GM18858 (cell line): ENCODE measurements at regions not wholly inside any gene's neighbourhood (a gene's known extent, or its start where the extent isn't known, plus 50 kb on each side); places are given as distances from the start of the nearest gene placed in this dataset.

Experiments used
- ATAC-seq: cut with Tn5 transposase; IDR thresholded peaks from one replicate; pipeline ENCODE4 v1.9.1; 2021; ENCODE audit not compliant: unreplicated experiment

DNA sequence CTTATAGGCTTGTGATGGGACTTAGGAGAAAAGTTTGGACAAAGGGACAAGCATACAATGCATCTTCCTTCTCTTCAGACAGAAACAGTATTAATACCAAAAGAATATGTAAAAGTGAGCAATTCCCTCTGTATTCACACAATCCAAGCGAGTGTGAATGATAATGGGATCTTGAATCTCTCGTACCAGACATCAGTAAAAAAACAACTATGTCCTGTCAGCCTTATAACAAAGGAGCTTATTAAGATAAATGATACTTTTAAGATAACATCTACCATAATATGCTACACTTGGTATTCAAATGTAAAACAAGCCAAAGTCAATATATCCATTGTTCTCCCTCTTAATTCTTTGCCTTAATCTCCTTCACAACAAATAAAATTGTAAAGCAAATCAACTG is 288.6 kb upstream of the CNTN6 start:
- ATAC-seq: no peak

DNA sequence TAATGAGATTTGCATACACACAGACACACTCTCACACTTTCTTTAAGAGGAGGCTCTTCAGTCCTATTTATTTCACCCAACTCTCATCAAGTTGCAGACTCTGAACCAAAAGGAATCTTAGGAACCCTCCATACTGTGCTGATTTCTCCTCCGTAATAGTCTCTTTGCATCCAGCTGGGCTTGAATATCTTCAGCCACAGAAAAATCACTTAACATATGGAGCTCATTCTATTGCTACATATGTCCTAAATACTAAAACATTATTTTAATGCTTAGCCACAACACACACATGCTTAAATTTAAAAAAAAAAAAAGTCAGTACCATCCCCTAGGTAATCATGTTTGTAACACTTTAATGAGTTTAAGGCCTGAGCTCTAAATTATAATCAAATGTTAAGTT is 287.5 kb upstream of the CNTN6 start:
- no peak for ATAC-seq

DNA sequence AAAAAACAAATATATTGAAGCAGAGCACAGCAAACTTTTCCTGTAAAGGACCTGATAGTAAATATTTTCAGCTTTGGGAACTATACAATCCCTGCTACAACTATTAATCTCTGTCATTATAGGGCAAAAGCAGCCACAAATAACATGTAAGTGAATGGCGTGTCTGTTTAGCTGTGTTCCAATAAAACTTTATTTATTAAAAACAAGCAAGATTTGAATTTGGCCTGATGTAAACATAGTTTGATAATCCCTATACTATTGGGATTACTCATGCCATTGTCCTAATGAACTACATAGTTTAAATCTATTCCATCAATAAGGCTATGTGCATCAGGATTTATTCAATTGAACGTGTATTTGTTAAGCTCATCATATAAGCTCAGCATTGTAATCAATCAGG is 286.8 kb upstream of the CNTN6 start:
- ATAC-seq: no peak

DNA sequence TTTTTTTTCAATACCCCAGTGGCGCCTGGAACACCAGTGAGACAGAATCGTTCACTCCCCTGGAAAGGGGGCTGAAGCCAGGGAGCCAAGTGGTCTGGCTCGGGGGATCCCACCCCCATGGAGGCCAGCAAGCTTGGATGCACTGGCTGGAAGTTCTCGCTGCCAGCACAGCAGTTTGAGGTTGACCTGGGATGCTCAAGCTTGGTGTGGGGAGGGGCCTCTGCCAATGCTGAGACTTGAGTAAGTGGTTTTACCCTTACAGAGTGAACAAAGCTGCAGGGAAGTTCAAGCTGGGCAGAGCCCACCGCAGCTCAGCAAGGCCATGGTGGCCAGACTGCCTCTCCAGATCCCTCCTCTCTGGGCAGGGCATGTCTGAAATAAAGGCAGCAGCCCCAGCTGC is 276.2 kb upstream of the CNTN6 start:
- ATAC-seq: no peak

DNA sequence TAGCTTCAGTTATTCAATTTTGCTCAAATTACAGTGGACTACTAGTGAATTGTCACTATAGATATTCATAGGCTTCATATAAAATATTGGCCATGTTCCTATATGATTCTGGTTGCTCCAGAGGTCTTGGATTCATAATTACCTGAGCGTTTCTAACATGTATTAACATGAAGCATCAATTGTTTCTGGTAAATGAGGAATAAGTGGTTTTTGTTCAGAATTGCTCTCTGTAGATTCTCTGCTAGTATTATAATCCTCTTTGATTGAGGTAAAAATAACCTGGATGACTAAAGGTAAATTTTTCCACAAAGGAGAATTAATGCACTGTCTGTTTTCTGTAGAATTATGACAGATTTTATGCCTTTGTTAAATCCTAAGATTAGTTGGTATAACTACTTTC is 258.1 kb upstream of the CNTN6 start:
- no peak for ATAC-seq

DNA sequence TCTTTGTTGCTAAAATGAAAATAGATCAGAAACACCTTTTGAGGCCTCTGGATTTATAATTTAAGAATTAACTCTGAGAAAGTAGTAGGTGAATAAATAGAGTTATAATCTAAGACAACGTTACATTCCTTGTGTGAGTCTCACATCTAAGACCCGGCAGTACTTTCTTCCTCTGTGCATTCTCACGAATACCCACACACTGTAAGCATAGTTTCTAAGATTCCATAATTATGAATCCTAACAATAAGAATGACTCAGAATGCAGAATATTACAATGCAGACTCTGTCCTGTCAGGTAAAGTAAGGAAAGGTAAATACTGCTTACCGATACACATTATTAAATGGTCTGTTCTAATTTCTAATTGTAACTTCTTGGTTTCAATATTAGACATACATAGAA is 257.7 kb upstream of the CNTN6 start:
- no peak for ATAC-seq

DNA sequence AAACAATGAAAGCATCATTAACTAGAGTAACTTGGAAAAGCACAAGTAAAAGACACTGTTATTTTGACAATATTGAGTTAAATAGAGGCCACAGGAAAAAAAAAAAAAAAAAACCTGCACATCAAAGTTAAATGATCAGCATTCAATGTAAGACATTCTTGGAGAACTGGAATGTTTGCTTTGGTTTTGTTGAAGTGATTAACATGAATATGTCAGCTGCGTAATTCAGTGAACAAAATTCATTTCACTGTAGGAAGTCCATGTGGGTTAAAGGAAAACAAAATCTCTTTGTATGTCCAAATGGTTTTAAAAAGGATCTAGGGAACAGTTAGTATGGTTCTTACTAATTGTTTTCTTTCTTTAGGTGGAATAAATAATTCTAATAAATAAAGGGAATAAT is 252.8 kb upstream of the CNTN6 start:
- ATAC-seq: no peak

DNA sequence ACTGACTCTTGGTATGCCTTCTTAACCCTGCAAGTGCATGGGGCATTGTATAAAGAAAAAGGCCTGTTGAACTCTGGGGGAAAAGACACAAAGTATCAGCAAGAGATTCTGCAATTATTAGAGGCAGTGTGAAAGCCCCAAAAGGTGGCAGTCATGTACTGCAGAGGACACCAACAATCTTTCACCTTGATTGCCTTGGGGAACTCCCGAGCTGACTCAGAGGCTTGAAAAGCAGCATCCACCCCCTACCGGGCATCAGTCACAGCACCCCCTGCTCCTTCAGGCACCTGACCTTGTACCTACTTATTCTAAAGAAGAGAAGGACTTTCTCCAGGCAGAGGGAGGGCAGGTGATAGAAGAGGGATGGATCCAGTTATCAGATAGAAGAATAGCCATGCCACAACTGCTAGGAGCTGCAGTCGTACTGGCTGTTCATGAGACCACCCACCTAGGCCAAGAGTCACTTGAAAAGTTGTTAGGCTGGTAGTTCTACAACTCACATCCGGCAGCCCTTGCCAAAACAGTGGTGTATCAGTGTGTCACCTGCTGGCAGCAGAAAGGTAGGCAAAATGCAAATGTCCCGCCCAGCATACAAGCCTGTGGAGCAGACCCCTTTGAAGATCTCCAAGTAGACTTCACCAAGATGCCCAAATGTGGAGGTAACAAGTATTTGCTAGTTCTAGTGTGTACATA is 241.6 kb upstream of the CNTN6 start:
- peak; percentile 86 for ATAC-seq

DNA sequence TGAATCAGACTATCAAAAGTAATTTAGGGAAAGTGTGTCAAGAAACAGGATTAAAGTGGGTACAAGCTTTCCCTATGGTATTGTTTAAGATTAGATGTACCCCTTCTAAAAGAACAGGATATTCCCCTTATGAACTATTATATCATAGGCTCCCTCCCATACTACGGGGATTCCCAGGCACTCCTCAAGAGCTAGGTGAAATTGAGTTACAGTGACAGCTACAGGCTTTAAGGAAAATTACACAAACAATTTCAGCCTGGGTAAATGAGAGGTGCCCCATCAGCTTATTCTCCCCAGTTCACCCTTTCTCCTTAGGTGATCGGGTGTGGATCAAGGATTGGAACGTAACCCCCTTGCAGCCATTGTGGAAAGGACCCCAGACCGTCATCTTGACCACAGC is 240.8 kb upstream of the CNTN6 start:
- ATAC-seq: no peak

DNA sequence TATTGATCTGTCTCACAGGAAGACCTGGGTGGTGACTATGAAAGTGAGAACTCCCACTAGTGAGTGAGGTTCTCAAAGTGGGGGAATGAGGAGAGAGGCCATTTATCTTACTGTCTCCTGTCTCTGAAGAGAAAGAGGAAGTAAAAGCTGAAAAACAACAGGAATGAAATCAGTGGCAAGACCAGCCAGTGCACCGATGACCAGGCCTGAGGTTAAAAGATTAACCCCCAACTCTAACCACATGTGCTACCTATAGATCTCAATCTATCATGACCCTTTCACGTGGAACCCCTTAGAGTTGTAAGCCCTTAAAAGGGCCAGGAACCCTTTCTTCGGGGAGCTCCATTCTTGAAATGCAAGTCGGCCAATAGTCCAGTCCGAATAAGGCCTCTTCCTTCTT is 239.3 kb upstream of the CNTN6 start:
- ATAC-seq: no peak

DNA sequence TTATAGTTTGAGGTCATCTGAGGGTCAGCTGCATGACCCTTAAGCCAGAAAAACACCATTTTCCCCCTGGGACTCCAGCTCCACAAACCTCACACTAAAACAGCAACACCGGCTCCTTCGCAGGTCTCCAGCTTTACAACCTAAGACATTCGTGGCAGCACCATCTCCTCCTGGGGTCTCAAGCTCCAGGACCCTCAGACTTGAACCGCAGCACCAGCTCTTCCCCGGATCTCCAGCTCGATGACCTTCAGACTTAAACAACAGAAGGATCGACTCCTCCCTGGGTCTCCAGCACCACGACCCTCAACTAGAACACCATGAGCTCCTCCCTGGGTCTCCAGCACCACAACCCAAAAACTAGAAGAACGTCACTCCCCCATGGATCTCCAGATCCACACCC is 233.7 kb upstream of the CNTN6 start:
- ATAC-seq: no peak

DNA sequence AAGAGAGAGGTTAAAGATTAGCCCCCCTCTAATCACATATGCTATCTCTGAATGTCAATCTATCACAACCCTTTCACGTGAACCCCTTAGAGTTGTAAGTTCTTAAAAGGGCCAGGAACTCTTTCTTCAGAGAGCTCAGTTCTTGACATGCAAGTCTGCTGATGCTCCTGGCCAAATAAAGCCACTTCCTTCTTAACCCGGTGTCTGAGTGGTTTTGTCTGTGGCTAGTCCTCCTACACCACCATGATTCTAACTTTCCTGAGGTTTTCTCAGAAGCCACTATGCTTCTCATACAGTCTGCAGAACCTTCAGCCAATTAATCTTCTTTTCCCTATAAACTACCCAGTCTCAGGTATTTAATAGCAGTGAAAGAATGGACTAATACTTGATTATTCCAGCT is 231.1 kb upstream of the CNTN6 start:
- no peak for ATAC-seq

DNA sequence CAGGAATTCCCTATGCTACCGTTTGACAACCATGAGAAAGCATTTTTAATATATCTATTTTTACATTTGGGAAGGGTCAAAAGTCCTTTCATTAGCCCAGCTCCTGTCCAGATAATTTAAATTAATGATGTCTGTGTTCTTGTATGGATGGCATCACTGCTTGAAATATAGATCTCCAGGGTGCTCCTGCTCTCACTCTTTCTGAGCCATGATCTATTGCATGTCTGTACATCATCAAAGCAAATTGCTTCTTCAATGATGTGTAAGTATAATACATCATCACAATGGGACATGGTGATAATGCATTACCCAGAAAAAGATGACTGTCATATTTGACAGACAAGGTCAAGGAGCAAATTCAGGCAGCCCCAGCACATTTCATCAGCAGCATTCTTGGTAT is 223.6 kb upstream of the CNTN6 start:
- no peak for ATAC-seq

DNA sequence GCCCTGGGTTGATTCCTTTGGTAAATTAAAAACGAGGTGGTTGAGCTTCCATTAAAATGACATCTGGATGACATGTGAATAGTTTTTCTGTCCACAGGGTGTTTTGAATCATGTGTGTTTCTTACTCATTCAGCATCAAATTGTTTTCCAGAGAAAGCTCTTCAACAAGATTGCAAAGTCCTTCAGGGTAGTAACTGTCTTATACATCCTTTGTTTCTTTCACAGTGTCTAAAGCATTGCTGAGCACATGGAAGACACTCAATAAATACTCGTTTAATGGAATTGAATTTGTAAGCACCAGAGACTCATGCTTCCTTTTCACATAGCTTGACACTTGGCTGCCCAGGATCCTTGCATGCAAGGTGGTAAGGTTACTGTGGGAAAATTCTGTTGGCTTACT is 223.1 kb upstream of the CNTN6 start:
- ATAC-seq: no peak

DNA sequence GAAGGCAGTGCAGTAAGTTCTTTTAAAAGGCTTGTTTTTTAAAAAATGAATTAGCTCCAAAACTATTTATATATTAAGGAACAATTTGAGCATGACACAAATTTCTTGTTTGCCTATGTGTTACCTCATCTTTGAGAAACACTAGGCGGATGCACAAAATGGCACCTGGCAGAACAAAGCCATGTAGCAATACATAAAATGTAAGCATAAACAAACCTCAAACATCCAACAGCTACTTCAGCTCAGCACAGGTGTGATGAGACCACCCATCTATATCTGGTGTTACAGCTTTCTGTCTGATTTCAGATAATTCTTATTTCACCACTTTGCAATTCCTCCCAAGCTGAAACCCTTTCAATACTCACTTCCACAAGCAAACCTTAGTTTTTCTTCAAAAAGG is 221.2 kb upstream of the CNTN6 start:
- ATAC-seq: no peak

DNA sequence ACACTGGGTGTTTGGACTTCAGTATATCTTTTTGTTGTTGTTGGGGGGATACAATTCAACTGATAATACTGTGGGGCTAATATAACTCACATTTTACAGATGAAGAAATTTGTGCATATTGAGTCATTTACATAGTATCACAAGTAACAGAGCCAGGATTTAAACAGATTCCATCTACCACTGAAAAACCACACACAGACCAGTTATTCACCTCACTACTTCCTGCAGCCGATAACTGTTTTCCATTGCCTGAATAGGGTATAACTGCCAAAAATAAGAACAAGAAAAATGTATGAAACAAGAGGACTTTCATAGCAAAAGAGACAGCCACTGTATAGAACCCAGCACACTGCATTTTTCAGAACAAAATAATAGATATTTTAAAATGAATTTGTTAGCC is 215.8 kb upstream of the CNTN6 start:
- ATAC-seq: no peak

DNA sequence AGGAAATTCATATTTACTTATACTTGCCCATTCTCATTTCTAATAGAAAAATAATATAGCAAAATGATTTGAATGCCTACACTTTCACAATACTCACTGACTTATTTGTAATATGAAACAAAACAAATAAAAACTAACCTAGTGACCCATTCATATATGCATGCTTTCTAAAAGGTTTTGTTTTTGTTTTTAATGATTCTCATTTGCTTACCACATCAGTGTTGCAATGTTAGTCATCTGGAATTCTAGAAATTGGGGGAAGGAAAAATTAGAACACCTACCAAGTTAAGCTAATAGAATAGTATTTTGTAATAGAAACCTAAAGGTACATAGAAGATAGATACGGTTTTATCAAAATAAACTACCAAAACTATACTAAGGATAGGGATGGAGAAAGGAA is 214.1 kb upstream of the CNTN6 start:
- no peak for ATAC-seq

DNA sequence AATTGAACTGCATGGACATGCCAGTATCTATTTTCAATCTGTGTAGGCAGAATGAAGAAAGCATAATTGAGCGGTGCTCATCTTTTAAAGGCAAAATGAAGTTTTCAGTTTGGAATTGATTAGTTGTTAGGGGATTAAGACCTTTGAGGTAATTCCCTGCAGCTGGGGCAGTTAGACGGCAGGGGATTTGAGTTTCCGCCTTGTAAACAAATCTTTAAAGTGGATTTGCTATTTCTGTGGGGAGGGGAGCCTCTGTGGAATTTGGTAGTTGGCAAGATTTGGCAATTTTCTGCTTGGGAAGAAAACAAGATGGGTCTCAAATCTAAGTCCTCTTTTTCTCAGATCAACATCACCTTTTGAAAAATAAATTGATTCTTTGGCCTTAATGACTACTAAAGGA is 212.5 kb upstream of the CNTN6 start:
- no peak for ATAC-seq

DNA sequence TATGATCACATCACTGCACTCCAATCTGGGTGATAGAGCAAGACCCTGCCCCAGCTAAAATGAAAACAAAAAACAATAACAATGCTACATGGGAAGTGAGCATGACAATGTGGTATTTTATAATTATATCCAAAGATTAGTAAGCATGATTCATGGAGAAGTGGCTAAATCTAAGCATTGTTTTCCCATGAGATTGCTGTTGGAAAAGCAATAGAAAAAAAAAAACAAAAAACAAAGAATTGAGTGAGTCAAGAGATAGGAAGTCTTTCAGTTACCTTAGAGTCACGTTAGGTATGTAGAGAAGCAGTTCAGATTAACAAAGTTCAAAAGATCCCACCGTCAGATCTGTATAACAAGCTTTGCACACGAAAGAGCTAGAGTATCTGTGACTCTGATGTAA is 210.3 kb upstream of the CNTN6 start:
- ATAC-seq: no peak

DNA sequence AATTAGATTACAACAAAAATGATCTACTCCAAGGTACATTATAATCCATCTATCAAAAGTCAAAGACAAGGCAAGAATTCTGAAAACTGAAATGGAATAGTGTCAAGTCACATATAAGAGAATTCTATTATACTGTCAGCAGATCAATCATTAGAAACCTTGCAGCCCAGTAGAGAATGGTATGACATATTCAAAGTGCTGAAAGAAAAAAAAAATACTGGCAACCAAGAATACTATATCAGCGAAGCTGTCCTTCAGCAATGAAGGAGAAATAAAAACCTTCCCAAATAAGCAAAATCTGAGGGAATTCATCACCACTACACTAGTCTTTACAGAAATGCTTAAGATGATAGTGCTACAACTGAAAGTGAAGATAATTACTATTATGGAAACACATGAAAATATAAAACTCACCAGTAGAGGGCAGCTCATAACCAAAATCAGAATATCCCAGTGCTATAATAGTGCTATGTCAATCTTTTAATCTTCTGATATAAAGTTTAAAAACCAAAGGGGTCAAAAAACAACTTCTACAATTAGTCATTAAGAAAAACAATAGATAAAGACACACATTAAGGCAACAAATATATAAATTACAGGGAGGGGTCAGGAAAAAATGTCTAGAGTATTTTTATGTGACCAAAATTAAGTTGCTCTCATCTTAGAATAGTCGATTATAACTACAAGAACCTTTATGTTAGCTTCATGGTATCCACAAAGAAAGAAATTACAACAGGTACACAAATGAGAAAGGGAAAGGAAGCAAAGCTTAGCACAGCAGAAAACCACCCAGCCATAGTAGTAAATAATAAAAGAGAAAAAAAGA is 190.7 kb upstream of the CNTN6 start:
- peak; percentile 79 for ATAC-seq

DNA sequence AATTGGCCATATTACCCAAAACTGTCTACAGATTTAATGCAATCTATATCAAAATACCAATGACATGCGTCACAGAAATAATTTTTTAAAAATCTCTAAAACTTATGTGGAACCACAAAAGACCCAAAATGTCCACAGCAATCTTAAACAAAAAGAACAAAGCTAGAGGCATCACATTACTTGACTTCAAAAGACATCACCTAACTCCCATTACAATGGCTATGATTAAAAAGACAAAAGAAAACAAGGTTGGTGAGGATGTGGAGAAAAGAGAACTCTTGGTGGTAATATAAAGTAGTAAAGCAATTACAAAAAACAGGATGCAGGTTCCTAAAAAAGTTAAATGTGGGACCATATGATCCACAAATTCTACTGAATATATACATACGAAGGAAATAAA is 187.6 kb upstream of the CNTN6 start:
- no peak for ATAC-seq

DNA sequence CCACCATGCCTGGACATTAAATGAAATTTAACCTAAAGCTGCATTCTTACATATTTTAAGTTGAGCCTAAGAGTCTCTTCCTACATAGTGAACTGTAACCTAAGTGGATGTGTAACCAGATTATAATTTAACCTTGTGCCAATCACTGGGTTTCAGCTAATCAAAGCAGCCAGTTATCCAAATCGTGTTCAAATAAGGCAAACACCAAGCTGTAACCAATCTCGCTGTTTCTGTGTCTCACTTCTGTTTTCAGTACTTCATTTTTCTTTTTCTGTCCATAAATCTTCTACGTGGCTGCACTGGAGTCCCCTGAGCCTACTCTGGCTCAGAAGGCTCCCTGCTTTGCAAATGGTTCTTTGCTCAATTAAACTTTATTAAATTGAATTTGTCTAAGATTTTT is 186.1 kb upstream of the CNTN6 start:
- peak; percentile 37 for ATAC-seq

DNA sequence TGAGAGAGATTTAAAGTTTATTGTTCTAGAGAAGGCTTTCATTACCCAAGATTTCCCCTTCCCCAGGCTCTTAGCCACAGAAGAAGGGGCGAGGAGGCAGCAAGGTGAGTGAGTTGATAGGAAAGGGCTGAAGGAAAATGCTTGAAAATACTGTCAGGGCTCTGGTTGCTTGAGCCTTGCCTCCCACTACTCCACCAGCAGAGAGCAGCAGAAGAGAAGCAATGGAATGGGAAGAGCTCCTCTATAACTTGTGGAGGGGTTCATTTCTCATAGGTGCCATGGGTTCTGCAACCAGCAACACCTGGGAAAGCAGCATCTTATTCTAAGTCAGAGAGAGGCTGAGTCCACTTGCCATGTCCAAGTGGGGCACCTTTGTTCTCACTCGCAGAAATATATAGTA is 184.0 kb upstream of the CNTN6 start:
- ATAC-seq: no peak
